H1 (cell line): ENCODE measurements at regions not wholly inside any gene's neighbourhood (a gene's known extent, or its start where the extent isn't known, plus 50 kb on each side); places are given as distances from the start of the nearest gene placed in this dataset.
A peak's percentile ranks its signal among the peaks of the same experiment; 100 is the strongest.

Source experiments
- CTCF ChIA-PET: fragments of 300-600 bp; sonication (Branson Sonifier 250); formaldehyde crosslinking; loops from one replicate; lab custom pipeline; 2021; ENCODE audit not compliant: partially characterized antibody; lab: Charles Lee
- POLR2A ChIA-PET: fragments of 300-600 bp; sonication (Branson Sonifier 250); formaldehyde crosslinking; loops from one replicate; lab custom pipeline; 2021; ENCODE audit warnings: inconsistent platforms; ENCODE audit not compliant: partially characterized antibody; lab: Charles Lee
- DNase-seq, 2 experiments: peaks; one replicate each; pipeline versions ENCODE4 v3.0.0 to v3.0.0-alpha.2; 2010 to 2022; ENCODE audit warnings: low spot score in 2 of 2, low read depth in 1 of 2, mixed read lengths in 1 of 2
- FAIRE-seq: peaks from 2 replicates; lab custom pipeline; 2011; peaks lifted over from hg19 to GRCh38; lab: Jason Lieb, UNC
- H2AFZ ChIP-seq: 2 replicates; pipeline ENCODE4 v1.8.1; 2012; ENCODE audit warnings: low read length, inconsistent platforms
- H2AK5ac ChIP-seq: 2 replicates; pipeline ENCODE4 v1.6.1; 2013; ENCODE audit warnings: low read depth, low read length
- H2BK120ac ChIP-seq: replicated peaks from 2 replicates; pipeline ENCODE3; 2013; ENCODE audit warnings: low read depth, low read length, inconsistent platforms
- H2BK12ac ChIP-seq: 2 replicates; pipeline ENCODE4 v1.6.1; 2013; ENCODE audit warnings: low read depth, low read length
- H2BK15ac ChIP-seq: 2 replicates; pipeline ENCODE4 v1.6.1; 2013; ENCODE audit warnings: low read length
- H2BK20ac ChIP-seq: 2 replicates; pipeline ENCODE4 v1.6.1; 2013; ENCODE audit warnings: low read length
- H2BK5ac ChIP-seq: 2 replicates; pipeline ENCODE4 v1.6.1; 2013; ENCODE audit warnings: low read depth, low read length
- H3K14ac ChIP-seq: 2 replicates; pipeline ENCODE4 v1.6.1; 2013; ENCODE audit warnings: inconsistent platforms; ENCODE audit not compliant: insufficient read length
- H3K18ac ChIP-seq: 2 replicates; pipeline ENCODE4 v1.6.1; 2013; ENCODE audit warnings: low read length; ENCODE audit errors: extremely low read depth
- H3K23ac ChIP-seq: 2 replicates; pipeline ENCODE4 v1.6.1; 2013; ENCODE audit warnings: inconsistent platforms; ENCODE audit not compliant: insufficient read length
- H3K23me2 ChIP-seq: 2 replicates; pipeline ENCODE4 v1.6.1; 2013; ENCODE audit warnings: low read depth, low read length
- H3K27ac ChIP-seq: 2 replicates; pipeline ENCODE4 v1.6.1; 2011; ENCODE audit warnings: low read depth, low read length, inconsistent platforms
- H3K27me3 ChIP-seq, 4 experiments: replicated peaks in 1 of 4; 1 replicate in 1 of 4; 2 replicates in 3 of 4; pipeline versions ENCODE4 v1.6.1 to v1.8.1; 2011 to 2013; ENCODE audit warnings: low read length in 3 of 4, mild to moderate bottlenecking in 3 of 4, inconsistent platforms in 2 of 4, mixed read lengths in 2 of 4, moderate library complexity in 1 of 4; ENCODE audit not compliant: control insufficient read depth in 3 of 4, insufficient read depth in 3 of 4; ENCODE audit errors: extremely low read depth in 1 of 4
- H3K36me3 ChIP-seq, 4 experiments: 2 replicates each; pipeline versions ENCODE4 v1.6.1 to v1.8.1; 2011 to 2013; ENCODE audit warnings: mild to moderate bottlenecking in 4 of 4, low read length in 3 of 4, moderate library complexity in 2 of 4, control low read depth in 1 of 4, inconsistent platforms in 1 of 4; ENCODE audit not compliant: insufficient read depth in 4 of 4, control insufficient read depth in 2 of 4
- H3K4ac ChIP-seq: replicated peaks from 2 replicates; pipeline ENCODE3; 2013; ENCODE audit warnings: low read length, low read depth, mixed read lengths, inconsistent platforms; ENCODE audit not compliant: insufficient read length
- H3K4me1 ChIP-seq, 4 experiments: replicated peaks in 1 of 4; 1 replicate in 1 of 4; 2 replicates in 3 of 4; pipeline versions ENCODE4 v1.6.1 to v1.8.1; 2011 to 2013; ENCODE audit warnings: low read length in 3 of 4, inconsistent platforms in 2 of 4, mixed read lengths in 1 of 4; ENCODE audit not compliant: insufficient read depth in 4 of 4, control insufficient read depth in 3 of 4
- H3K4me2 ChIP-seq, 2 experiments: 2 replicates each; pipeline versions ENCODE4 v1.6.1 to v1.8.1; 2011 to 2013; ENCODE audit warnings: low read depth in 2 of 2, low read length in 2 of 2, control low read depth in 1 of 2, inconsistent platforms in 1 of 2, mild to moderate bottlenecking in 1 of 2; ENCODE audit not compliant: insufficient read depth in 1 of 2
- H3K4me3 ChIP-seq, 4 experiments: fragments of 200-600, 300-600 bp in 1 of 4; sonication (generic), shearing (Covaris generic), sonication (Bioruptor Twin) in 1 of 4; 2 replicates each; pipeline versions ENCODE4 v1.5.1 to v1.8.1; 2011 to 2016; ENCODE audit warnings: low read length in 4 of 4, low read depth in 3 of 4, control low read depth in 2 of 4, inconsistent platforms in 2 of 4, mild to moderate bottlenecking in 2 of 4, mixed read lengths in 1 of 4, moderate library complexity in 1 of 4; ENCODE audit not compliant: insufficient read depth in 2 of 4; ENCODE audit errors: extremely low read depth in 1 of 4
- H3K56ac ChIP-seq: replicated peaks from 2 replicates; pipeline ENCODE3; 2013; ENCODE audit warnings: low read depth, mild to moderate bottlenecking, mixed read lengths, low read length, inconsistent platforms; ENCODE audit not compliant: insufficient read length
- H3K79me1 ChIP-seq: 2 replicates; pipeline ENCODE4 v1.6.1; 2013; ENCODE audit warnings: low read depth, low read length, control low read depth
- H3K79me2 ChIP-seq, 2 experiments: 2 replicates each; pipeline versions ENCODE4 v1.6.1 to v1.8.1; 2012 to 2013; ENCODE audit warnings: low read length in 2 of 2, mild to moderate bottlenecking in 2 of 2, inconsistent platforms in 1 of 2; ENCODE audit not compliant: insufficient read depth in 2 of 2, control insufficient read depth in 1 of 2
- H3K9ac ChIP-seq, 4 experiments: replicated peaks in 1 of 4; 1 replicate in 1 of 4; 2 replicates in 3 of 4; pipeline versions ENCODE4 v1.6.1 to v1.8.1; 2011 to 2013; ENCODE audit warnings: low read depth in 3 of 4, low read length in 3 of 4, control low read depth in 2 of 4, mild to moderate bottlenecking in 2 of 4, moderate library complexity in 2 of 4, inconsistent platforms in 1 of 4; ENCODE audit errors: extremely low read depth in 1 of 4
- H3K9me3 ChIP-seq, 2 experiments: 2 replicates each; pipeline versions ENCODE4 v1.6.1 to v1.8.1; 2012 to 2013; ENCODE audit warnings: mild to moderate bottlenecking in 2 of 2, moderate library complexity in 2 of 2, control low read depth in 1 of 2, inconsistent platforms in 1 of 2, low read depth in 1 of 2, low read length in 1 of 2, mixed read lengths in 1 of 2; ENCODE audit not compliant: insufficient read depth in 2 of 2
- H4K20me1 ChIP-seq, 2 experiments: replicated peaks in 1 of 2; 2 replicates each; pipeline versions ENCODE3 to v1.8.1; 2011 to 2013; ENCODE audit warnings: inconsistent platforms in 2 of 2, low read length in 2 of 2, mild to moderate bottlenecking in 1 of 2; ENCODE audit not compliant: insufficient read depth in 2 of 2, control insufficient read depth in 1 of 2
- H4K5ac ChIP-seq: 2 replicates; pipeline ENCODE4 v1.6.1; 2013; ENCODE audit warnings: low read length, low read depth, mixed read lengths, inconsistent platforms; ENCODE audit not compliant: insufficient read length
- H4K8ac ChIP-seq: 2 replicates; pipeline ENCODE4 v1.8.0; 2013; ENCODE audit warnings: mild to moderate bottlenecking, moderate library complexity, low read length, inconsistent platforms; ENCODE audit not compliant: insufficient read depth; ENCODE audit errors: extremely low read depth
- H4K91ac ChIP-seq: replicated peaks from 2 replicates; pipeline ENCODE3; 2013; ENCODE audit warnings: low read length, mixed read lengths, inconsistent platforms; ENCODE audit not compliant: insufficient read length
- CEBPB ChIP-seq: IDR thresholded peaks from 2 replicates; pipeline ENCODE4 v1.6.1; 2012; ENCODE audit warnings: low read depth, low read length
- NRF1 ChIP-seq: IDR thresholded peaks from 2 replicates; pipeline ENCODE4 v1.6.1; 2011; ENCODE audit warnings: mild to moderate bottlenecking, low read depth, low read length, improper control_type of control experiment

- Histone ChIP-seq H3K9ac (no peak overlapping the region), H4K20me1 (no peaks in the 10 kb centered on the region), H4K91ac (no peak overlapping the region), H3K56ac (no peak overlapping the region), H3K23me2 (no peaks in the 10 kb centered on the region), H4K8ac (no peak overlapping the region), H3K4me1 (no peaks in the 10 kb centered on the region), H3K36me3 (no peaks in the 10 kb centered on the region), H3K79me1 (no peaks in the 10 kb centered on the region), H4K5ac (no peak overlapping the region), H3K23ac (no peak overlapping the region), H3K27me3 (no peaks in the 10 kb centered on the region), H3K14ac (no peak overlapping the region), H3K79me2 (no peaks in the 10 kb centered on the region), H2AFZ (no peak overlapping the region), H2BK120ac (no peak overlapping the region), H3K4me2 (no peak overlapping the region), H3K18ac (no peak overlapping the region), H2BK12ac (no peak overlapping the region), H2AK5ac (no peak overlapping the region), H2BK20ac (no peak overlapping the region), H3K9me3 (no peaks in the 10 kb centered on the region), H3K4me3 (no peak overlapping the region), H2BK15ac (no peak overlapping the region), H3K27ac (no peak overlapping the region)
- DNase-seq (no peak), FAIRE-seq (no peak)
- ChIA-PET POLR2A (no interaction called here), CTCF (no interaction called here)
- TF ChIP-seq NRF1 (no peak), CEBPB (peak; percentile 24; the same call in 1 of the 2 replicates)
- TF ChIP-seq, all 59 proteins: peak for 1
- Histone ChIP-seq H3K4ac (no peak overlapping the region), H2BK5ac (no peak overlapping the region)
Observed at GRCh38 chr7:114070246-114070645, 151.4 kb upstream of the PPP1R3A start.
